ENCODE measurements at regions not wholly inside any gene's neighbourhood (a gene's known extent, or its start where the extent isn't known, plus 50 kb on each side); places are given as distances from the start of the nearest gene placed in this dataset.

- Histone ChIP-seq H3F3A (ENCODE audit: insufficient read depth, low read depth) (no peaks in the 10 kb centered on the region), H3K4me3 (no peak overlapping the region), H3K4me2 (no peak overlapping the region), H4K20me1 (ENCODE audit: insufficient read depth) (no peaks in the 10 kb centered on the region), H3K9me3 (ENCODE audit: insufficient read depth, low read depth) (no peaks in the 10 kb centered on the region), H3K9me2 (ENCODE audit: insufficient read depth) (no peaks in the 10 kb centered on the region), H3K4me1 (replicated peaks; ENCODE audit: insufficient read depth) (no peaks in the 10 kb centered on the region), H3K79me2 (ENCODE audit: low read depth) (no peaks in the 10 kb centered on the region), H2AFZ (no peak overlapping the region), H3K27ac (no peak overlapping the region), H3K36me3 (ENCODE audit: low read depth) (no peaks in the 10 kb centered on the region), H3K27me3 (ENCODE audit: insufficient read depth, low read depth) (no peaks in the 10 kb centered on the region)
- no TSS peak for BruUV-seq (replicated peaks)
- ChIA-PET POLR2A (ENCODE audit: unreplicated experiment) (no interaction called here), CTCF (interaction anchor here (0.6 kb wide), 1 partner anchor 356 kb away, joined by 3 read pairs; no protein-coding TSS in a partner anchor)
- TF ChIP-seq CTCF (conservative IDR thresholded peaks at IDR 0.05) = no peak
- no peak for TF ChIP-seq EZH2 (IDR thresholded peaks at IDR 0.05; ENCODE audit: low read depth)
- intact Hi-C loops (cut with micrococcal nuclease; ENCODE audit: unreplicated experiment) = no loop called here
- no peak for DNase-seq
These were observed 162.3 kb downstream of the C11orf87 start for GRCh38 chr11:109584001-109584972.

GRCh38 chr11:109586789-109587188, 164.8 kb downstream of the C11orf87 start:
- H3K9me3 ChIP-seq (ENCODE audit: insufficient read depth, low read depth) = no peaks in the 10 kb centered on the region
- intact Hi-C loops (cut with micrococcal nuclease; ENCODE audit: unreplicated experiment) = no loop called here

DNA sequence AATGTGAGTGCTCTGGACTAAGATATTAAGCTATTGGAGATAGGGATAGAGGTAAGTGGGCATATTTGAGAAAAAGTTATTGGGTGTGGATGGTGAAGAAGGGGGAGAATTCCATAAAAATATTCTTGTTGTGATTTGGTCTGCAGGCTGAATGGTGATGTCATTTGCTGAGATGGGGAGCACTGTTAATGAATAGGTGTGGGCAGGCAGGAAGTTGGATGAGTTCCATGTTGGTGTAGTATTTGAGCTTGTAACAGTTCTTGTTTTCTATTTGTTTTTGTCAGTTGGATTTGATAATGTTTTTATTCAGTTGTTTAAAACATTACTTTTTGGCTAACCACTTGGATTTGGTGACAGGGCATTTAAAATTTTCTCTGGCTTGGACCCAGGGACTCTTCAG, 168.8 kb downstream of the C11orf87 start:
- H4K20me1 ChIP-seq (ENCODE audit: insufficient read depth) = no peaks in the 10 kb centered on the region
- ChIA-PET CTCF (no interaction called here), POLR2A (ENCODE audit: unreplicated experiment) (no interaction called here)
- H3K36me3 ChIP-seq (ENCODE audit: low read depth) = no peaks in the 10 kb centered on the region
- H3K4me1 ChIP-seq (replicated peaks; ENCODE audit: insufficient read depth) = no peaks in the 10 kb centered on the region
- H2AFZ ChIP-seq = no peak overlapping the region
- no peaks in the 10 kb centered on the region for H3K79me2 ChIP-seq (ENCODE audit: low read depth)
- no peak for DNase-seq
- H3K27me3 ChIP-seq (ENCODE audit: insufficient read depth, low read depth) = no peaks in the 10 kb centered on the region
- no peaks in the 10 kb centered on the region for H3F3A ChIP-seq (ENCODE audit: insufficient read depth, low read depth)
- H3K4me2 ChIP-seq = no peak overlapping the region
- no peaks in the 10 kb centered on the region for H3K9me3 ChIP-seq (ENCODE audit: insufficient read depth, low read depth)
- TF ChIP-seq CTCF (conservative IDR thresholded peaks at IDR 0.05) (no peak), EZH2 (IDR thresholded peaks at IDR 0.05; ENCODE audit: low read depth) (no peak)
- intact Hi-C loops (cut with micrococcal nuclease; ENCODE audit: unreplicated experiment) = no loop called here
- no peaks in the 10 kb centered on the region for H3K9me2 ChIP-seq (ENCODE audit: insufficient read depth)
- H3K4me3 ChIP-seq = no peak overlapping the region
- H3K27ac ChIP-seq = no peak overlapping the region
- BruUV-seq (replicated peaks) = no TSS peak

More at GRCh38 chr11:109586789-109587188, 164.8 kb downstream of the C11orf87 start:
- Histone ChIP-seq H3K4me1 (replicated peaks; ENCODE audit: insufficient read depth) (no peaks in the 10 kb centered on the region), H3K9me2 (ENCODE audit: insufficient read depth) (no peaks in the 10 kb centered on the region), H3K4me2 (no peak overlapping the region), H2AFZ (no peak overlapping the region), H3K4me3 (no peak overlapping the region), H3K27ac (no peak overlapping the region), H3K27me3 (ENCODE audit: insufficient read depth, low read depth) (no peaks in the 10 kb centered on the region), H4K20me1 (ENCODE audit: insufficient read depth) (no peaks in the 10 kb centered on the region), H3K36me3 (ENCODE audit: low read depth) (no peaks in the 10 kb centered on the region), H3F3A (ENCODE audit: insufficient read depth, low read depth) (no peaks in the 10 kb centered on the region), H3K79me2 (ENCODE audit: low read depth) (no peaks in the 10 kb centered on the region)
- BruUV-seq (replicated peaks) = no TSS peak
- ChIA-PET CTCF (no interaction called here), POLR2A (ENCODE audit: unreplicated experiment) (no interaction called here)
- DNase-seq = no peak
- no peak for TF ChIP-seq CTCF (conservative IDR thresholded peaks at IDR 0.05)
- TF ChIP-seq EZH2 (IDR thresholded peaks at IDR 0.05; ENCODE audit: low read depth) = no peak

Data from PC-9 (cell line).